Type B pancreatic cell (in vitro differentiated cells): ENCODE measurements at regions not wholly inside any gene's neighbourhood (a gene's known extent, or its start where the extent isn't known, plus 50 kb on each side); places are given as distances from the start of the nearest gene placed in this dataset.

Source experiments
- DNase-seq: peaks from one replicate; pipeline ENCODE4 v3.0.0; 2021; ENCODE audit warnings: mixed read lengths; ENCODE audit not compliant: unreplicated experiment; ENCODE audit errors: extremely low spot score
- H3K27ac Mint-ChIP-seq: 2 replicates; pipeline ENCODE4 v1.8.0; 2021; ENCODE audit warnings: mild to moderate bottlenecking, mixed read lengths
- H3K27me3 Mint-ChIP-seq: 2 replicates; pipeline ENCODE4 v1.8.0; 2021; ENCODE audit warnings: mixed read lengths
- H3K36me3 Mint-ChIP-seq: 2 replicates; pipeline ENCODE4 v1.8.0; 2021; ENCODE audit warnings: mixed read lengths
- H3K4me1 Mint-ChIP-seq: one replicate; pipeline ENCODE4 v1.8.0; 2021; ENCODE audit warnings: mixed read lengths; ENCODE audit not compliant: unreplicated experiment
- H3K4me3 Mint-ChIP-seq: 2 replicates; pipeline ENCODE4 v1.8.0; 2021; ENCODE audit warnings: mild to moderate bottlenecking, mixed read lengths
- H3K9me3 Mint-ChIP-seq: 2 replicates; pipeline ENCODE4 v1.8.0; 2021; ENCODE audit warnings: mixed read lengths
- CTCF ChIP-seq: fragments of 200-600 bp; sonication (generic); conservative IDR thresholded peaks from 2 replicates; pipeline ENCODE4 v1.5.0; 2021; ENCODE audit warnings: antibody characterized with exemption, mild to moderate bottlenecking

DNA sequence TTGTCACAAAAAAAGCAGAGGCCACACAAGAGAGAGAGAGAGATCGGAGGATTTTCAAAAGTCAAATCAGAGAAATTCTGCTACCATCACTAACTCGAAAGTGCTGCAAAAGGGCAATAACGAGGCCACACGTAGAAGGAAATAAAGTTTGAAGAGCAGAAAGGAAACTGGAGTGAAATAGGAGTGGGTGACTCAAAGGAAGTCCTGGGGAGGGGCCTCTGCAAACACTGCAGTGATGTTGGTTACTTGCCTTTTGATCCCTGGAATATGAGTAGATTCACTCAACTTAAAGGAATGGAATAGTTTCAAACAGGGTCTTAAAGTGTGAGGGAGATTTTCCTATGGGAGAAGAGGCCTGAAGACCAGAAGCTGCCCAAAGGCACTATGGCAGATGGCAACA lies 663.4 kb upstream of the LCORL start:
- DNase-seq: no peak
- H3K9me3 Mint-ChIP-seq: peaks cover 4% of the 10 kb centered on the region
- H3K27me3 Mint-ChIP-seq: peaks cover 2% of the 10 kb centered on the region
- no peak for TF ChIP-seq CTCF
- peaks cover 5% of the 10 kb centered on the region for H3K4me1 Mint-ChIP-seq
- no peak overlapping the region for H3K27ac Mint-ChIP-seq
- no peak overlapping the region for H3K4me3 Mint-ChIP-seq
- no peaks in the 10 kb centered on the region for H3K36me3 Mint-ChIP-seq

DNA sequence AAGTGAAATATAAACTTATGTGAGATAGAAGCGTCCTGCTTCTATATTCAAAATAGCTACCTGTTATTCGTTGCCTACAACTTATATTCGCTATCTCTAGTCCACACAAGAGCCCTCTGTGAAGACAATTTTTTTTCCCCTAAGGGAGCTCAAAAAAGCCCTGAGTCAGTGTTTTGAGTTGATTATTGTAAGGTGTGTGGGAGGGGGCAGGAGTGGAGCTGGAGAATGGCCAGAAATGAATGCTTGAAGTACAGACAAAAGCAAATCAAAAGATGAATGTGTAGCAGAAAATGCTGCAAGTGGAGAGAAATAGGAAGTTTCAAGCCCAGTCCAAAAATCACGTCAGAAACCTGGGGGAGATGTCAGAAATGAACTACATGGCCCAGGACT lies 655.0 kb upstream of the LCORL start:
- Mint-ChIP-seq H3K27ac (no peak overlapping the region), H3K4me1 (peaks cover 11% of the 10 kb centered on the region), H3K9me3 (peaks cover 4% of the 10 kb centered on the region), H3K36me3 (no peaks in the 10 kb centered on the region), H3K4me3 (no peak overlapping the region), H3K27me3 (no peaks in the 10 kb centered on the region)
- no peak for DNase-seq
- no peak for TF ChIP-seq CTCF

- no peak for TF ChIP-seq CTCF
- peaks cover 5% of the 10 kb centered on the region for H3K9me3 Mint-ChIP-seq
- H3K4me3 Mint-ChIP-seq: no peak overlapping the region
- no peaks in the 10 kb centered on the region for H3K27me3 Mint-ChIP-seq
- no peak overlapping the region for H3K27ac Mint-ChIP-seq
- H3K36me3 Mint-ChIP-seq: no peaks in the 10 kb centered on the region
- peaks cover 11% of the 10 kb centered on the region for H3K4me1 Mint-ChIP-seq
- DNase-seq: no peak
These were observed 654.3 kb upstream of the LCORL start for GRCh38 chr4:18675586-18676525.

GRCh38 chr4:18670034-18670433 lies 648.5 kb upstream of the LCORL start:
- no peak for DNase-seq
- Mint-ChIP-seq H3K36me3 (no peaks in the 10 kb centered on the region), H3K9me3 (peaks cover 10% of the 10 kb centered on the region), H3K27me3 (no peaks in the 10 kb centered on the region), H3K27ac (no peak overlapping the region), H3K4me1 (no peaks in the 10 kb centered on the region), H3K4me3 (no peak overlapping the region)
- TF ChIP-seq CTCF: no peak

GRCh38 chr4:18669390-18669789 lies 647.8 kb upstream of the LCORL start:
- DNase-seq: no peak
- Mint-ChIP-seq H3K4me3 (no peak overlapping the region), H3K36me3 (no peaks in the 10 kb centered on the region), H3K9me3 (peaks cover 10% of the 10 kb centered on the region), H3K27me3 (no peaks in the 10 kb centered on the region), H3K27ac (no peak overlapping the region), H3K4me1 (no peaks in the 10 kb centered on the region)
- TF ChIP-seq CTCF: no peak
